Mucosa of rectum (tissue), 2 donors: ENCODE measurements at regions not wholly inside any gene's neighbourhood (a gene's known extent, or its start where the extent isn't known, plus 50 kb on each side); places are given as distances from the start of the nearest gene placed in this dataset.

Experiments
- H3K27ac ChIP-seq, 2 donors: one replicate each; pipeline ENCODE4 v1.7.0; 2013; ENCODE audit warnings: inconsistent platforms in 2 of 2, low read depth in 2 of 2, low read length in 2 of 2
- H3K27me3 ChIP-seq, 2 donors: one replicate each; pipeline ENCODE4 v1.7.0; 2013; ENCODE audit warnings: low read length in 2 of 2; ENCODE audit not compliant: control insufficient read depth in 2 of 2, insufficient read depth in 2 of 2
- H3K36me3 ChIP-seq, 2 donors: one replicate each; pipeline ENCODE4 v1.7.0; 2013; ENCODE audit warnings: low read length in 2 of 2; ENCODE audit not compliant: control insufficient read depth in 2 of 2, insufficient read depth in 2 of 2
- H3K4me1 ChIP-seq, 2 donors: one replicate each; pipeline ENCODE4 v1.7.0; 2013; ENCODE audit warnings: low read length in 2 of 2, mild to moderate bottlenecking in 1 of 2; ENCODE audit not compliant: control insufficient read depth in 2 of 2, insufficient read depth in 2 of 2
- H3K4me3 ChIP-seq, 2 donors: one replicate each; pipeline ENCODE4 v1.7.0; 2013; ENCODE audit warnings: low read length in 2 of 2
- H3K9ac ChIP-seq, 2 donors: one replicate each; pipeline ENCODE4 v1.7.0; 2013; ENCODE audit warnings: low read length in 2 of 2, low read depth in 1 of 2, mild to moderate bottlenecking in 1 of 2
- H3K9me3 ChIP-seq, 2 donors: one replicate each; pipeline ENCODE4 v1.7.0; 2013; ENCODE audit warnings: low read length in 2 of 2; ENCODE audit not compliant: control insufficient read depth in 2 of 2
- donor health status: healthy.
- donor health status: Normal muscosa, but diverticular disease.

- H3K9ac ChIP-seq: no peak overlapping the region
- H3K27ac ChIP-seq: no peak overlapping the region
- no peaks in the 10 kb centered on the region for H3K27me3 ChIP-seq
- no peak overlapping the region for H3K4me3 ChIP-seq
- H3K9me3 ChIP-seq: no peaks in the 10 kb centered on the region
- H3K36me3 ChIP-seq: no peaks in the 10 kb centered on the region
- no peaks in the 10 kb centered on the region for H3K4me1 ChIP-seq
These were observed 384.0 kb upstream of the SEMA3D start for GRCh38 chr7:85570898-85571297.

GRCh38 chr7:85567983-85568382 is 381.1 kb upstream of the SEMA3D start:
- Histone ChIP-seq H3K4me3 (no peak overlapping the region), H3K9ac (no peak overlapping the region), H3K27ac (no peak overlapping the region)

GRCh38 chr7:85566095-85566794 is 379.4 kb upstream of the SEMA3D start:
- Histone ChIP-seq H3K4me1 (no peaks in the 10 kb centered on the region), H3K36me3 (no peaks in the 10 kb centered on the region), H3K9ac (no peak overlapping the region), H3K27me3 (no peaks in the 10 kb centered on the region), H3K9me3 (no peaks in the 10 kb centered on the region), H3K27ac (no peak overlapping the region), H3K4me3 (no peak overlapping the region)

More at GRCh38 chr7:85567983-85568382, 381.1 kb upstream of the SEMA3D start:
- Histone ChIP-seq H3K36me3 (no peaks in the 10 kb centered on the region), H3K9me3 (no peaks in the 10 kb centered on the region), H3K27me3 (no peaks in the 10 kb centered on the region), H3K4me1 (no peaks in the 10 kb centered on the region)

DNA sequence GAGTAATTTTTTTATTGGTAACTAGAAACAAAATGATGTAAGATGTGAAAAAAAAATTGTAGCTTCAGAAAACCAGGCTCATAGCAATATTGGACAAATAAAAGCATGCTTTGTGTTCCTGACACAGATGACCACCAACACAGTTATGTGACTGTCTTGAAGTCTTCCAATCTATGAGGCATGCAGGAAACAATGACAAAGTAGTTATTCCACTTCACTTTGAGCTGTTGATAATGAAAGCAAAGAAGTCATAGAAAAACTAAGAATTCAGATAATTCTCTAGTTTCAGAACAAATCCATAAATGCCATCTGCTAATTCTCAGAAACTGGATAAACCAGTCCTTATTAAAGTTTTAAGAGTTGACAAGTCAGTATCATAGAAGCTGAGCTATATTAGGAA is 378.4 kb upstream of the SEMA3D start:
- H3K27me3 ChIP-seq: no peaks in the 10 kb centered on the region
- H3K9me3 ChIP-seq: no peaks in the 10 kb centered on the region
- no peaks in the 10 kb centered on the region for H3K4me1 ChIP-seq
- H3K4me3 ChIP-seq: no peak overlapping the region
- H3K36me3 ChIP-seq: no peaks in the 10 kb centered on the region
- H3K27ac ChIP-seq: no peak overlapping the region
- H3K9ac ChIP-seq: no peak overlapping the region

- no peak overlapping the region for H3K4me3 ChIP-seq
- H3K9me3 ChIP-seq: no peaks in the 10 kb centered on the region
- H3K36me3 ChIP-seq: no peaks in the 10 kb centered on the region
- no peak overlapping the region for H3K27ac ChIP-seq
- no peaks in the 10 kb centered on the region for H3K27me3 ChIP-seq
- H3K4me1 ChIP-seq: no peaks in the 10 kb centered on the region
- H3K9ac ChIP-seq: no peak overlapping the region
These were observed 378.0 kb upstream of the SEMA3D start for GRCh38 chr7:85564861-85565260.

DNA sequence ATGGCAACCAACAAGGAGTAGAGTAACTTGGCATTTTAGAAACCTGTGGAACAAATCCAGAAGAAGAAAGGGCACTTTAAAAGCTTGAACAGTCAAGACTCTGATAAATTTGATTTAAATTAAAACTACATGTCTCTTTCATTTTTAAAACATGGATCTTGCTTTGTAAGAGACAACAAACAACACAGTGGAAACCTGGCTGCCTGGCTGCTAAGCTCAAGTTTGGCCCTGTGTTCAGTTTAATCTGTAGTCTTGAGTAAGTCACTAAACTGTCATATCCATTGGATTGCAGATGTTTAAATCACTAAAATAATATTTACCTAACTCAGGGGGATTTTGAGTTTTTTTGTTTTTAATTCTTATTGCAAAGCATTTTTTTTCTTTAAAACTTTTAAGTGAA is 374.9 kb upstream of the SEMA3D start:
- H3K4me1 ChIP-seq: no peaks in the 10 kb centered on the region
- H3K27ac ChIP-seq: no peak overlapping the region
- no peaks in the 10 kb centered on the region for H3K9me3 ChIP-seq
- H3K4me3 ChIP-seq: no peak overlapping the region
- no peaks in the 10 kb centered on the region for H3K36me3 ChIP-seq
- H3K27me3 ChIP-seq: no peaks in the 10 kb centered on the region
- H3K9ac ChIP-seq: no peak overlapping the region

- no peaks in the 10 kb centered on the region for H3K27me3 ChIP-seq
- no peaks in the 10 kb centered on the region for H3K9me3 ChIP-seq
- H3K4me1 ChIP-seq: no peaks in the 10 kb centered on the region
- H3K27ac ChIP-seq: no peak overlapping the region
- H3K4me3 ChIP-seq: no peak overlapping the region
- H3K9ac ChIP-seq: no peak overlapping the region
- no peaks in the 10 kb centered on the region for H3K36me3 ChIP-seq
These were observed 367.7 kb upstream of the SEMA3D start for GRCh38 chr7:85554236-85555178.

DNA sequence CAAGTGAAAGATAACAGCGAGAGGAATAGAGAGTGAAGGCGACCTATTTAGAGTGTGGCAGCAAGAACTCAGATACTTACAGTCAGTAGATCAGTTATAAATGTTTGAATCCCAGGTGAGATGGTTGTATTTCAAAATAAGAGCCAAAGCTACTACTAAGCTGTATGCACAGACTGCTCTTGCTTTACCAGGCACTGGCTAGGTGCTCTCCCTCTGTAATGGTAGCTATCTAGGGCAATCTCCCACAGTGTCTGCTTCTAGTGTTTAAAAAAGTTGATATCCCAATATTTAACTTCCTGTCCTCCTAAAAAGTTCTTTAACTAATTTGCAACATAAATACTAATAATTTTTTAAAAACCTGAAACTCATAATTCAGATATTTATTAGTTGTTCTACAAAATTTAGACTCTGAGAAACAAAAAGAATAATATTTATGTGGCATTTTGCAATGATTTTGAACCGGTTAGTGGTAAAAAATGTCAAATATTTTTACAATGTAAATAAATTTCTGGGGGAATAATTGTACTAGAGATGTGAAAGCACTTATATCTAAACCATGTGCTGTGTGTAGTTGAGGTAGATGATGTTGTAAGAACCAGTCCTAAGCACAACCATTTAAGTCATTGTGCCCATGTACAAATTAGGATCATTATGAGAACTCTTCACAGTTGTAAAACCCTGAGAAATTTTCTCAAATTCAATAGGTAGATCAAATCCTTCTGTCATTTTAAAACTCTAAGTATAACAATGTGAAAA is 349.3 kb upstream of the SEMA3D start:
- no peaks in the 10 kb centered on the region for H3K9me3 ChIP-seq
- H3K4me3 ChIP-seq: no peak overlapping the region
- H3K27ac ChIP-seq: no peak overlapping the region
- H3K27me3 ChIP-seq: no peaks in the 10 kb centered on the region
- no peaks in the 10 kb centered on the region for H3K4me1 ChIP-seq
- H3K9ac ChIP-seq: no peak overlapping the region
- H3K36me3 ChIP-seq: no peaks in the 10 kb centered on the region

- H3K27ac ChIP-seq: no peak overlapping the region
- no peaks in the 10 kb centered on the region for H3K36me3 ChIP-seq
- H3K27me3 ChIP-seq: no peaks in the 10 kb centered on the region
- no peaks in the 10 kb centered on the region for H3K4me1 ChIP-seq
- H3K4me3 ChIP-seq: no peak overlapping the region
- no peak overlapping the region for H3K9ac ChIP-seq
- no peaks in the 10 kb centered on the region for H3K9me3 ChIP-seq
These were observed 343.0 kb upstream of the SEMA3D start for GRCh38 chr7:85529831-85530230.

- Histone ChIP-seq H3K27ac (no peak overlapping the region), H3K4me3 (no peak overlapping the region), H3K36me3 (no peaks in the 10 kb centered on the region), H3K4me1 (no peaks in the 10 kb centered on the region), H3K9ac (no peak overlapping the region), H3K9me3 (no peaks in the 10 kb centered on the region), H3K27me3 (no peaks in the 10 kb centered on the region)
These were observed 342.3 kb upstream of the SEMA3D start for GRCh38 chr7:85529201-85529600.
